Islet of Langerhans (tissue), 1 donor: ENCODE measurements at regions not wholly inside any gene's neighbourhood (a gene's known extent, or its start where the extent isn't known, plus 50 kb on each side); places are given as distances from the start of the nearest gene placed in this dataset.
"Not testable (repeated sequence)": the region's sequence is repeated elsewhere in the genome, so short reads cannot be mapped to it uniquely, and the experiment has no call there.

Source experiments
- FAIRE-seq: peaks from one replicate; lab custom pipeline; 2011; peaks lifted over from hg19 to GRCh38; lab: Jason Lieb, UNC

DNA sequence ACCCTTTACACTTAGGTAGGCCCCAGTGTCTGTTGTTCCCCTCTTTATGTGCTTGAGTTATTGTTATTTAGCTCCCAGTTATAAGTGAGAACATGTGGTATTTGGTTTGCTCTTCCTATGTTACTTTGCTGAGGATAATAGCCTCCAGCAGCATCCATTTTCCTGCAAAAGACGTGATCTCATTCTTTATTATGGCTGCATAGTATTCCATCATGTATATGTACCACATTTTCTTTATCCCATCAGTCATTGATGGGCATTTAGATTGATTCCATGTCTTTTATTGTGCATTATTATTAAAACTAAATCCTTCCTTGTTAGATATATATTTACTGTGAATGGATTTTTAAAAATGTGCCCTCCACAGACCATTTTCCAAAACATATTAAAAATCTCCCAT, 1137.3 kb upstream of the ADGRB3 start:
- no peak for FAIRE-seq

DNA sequence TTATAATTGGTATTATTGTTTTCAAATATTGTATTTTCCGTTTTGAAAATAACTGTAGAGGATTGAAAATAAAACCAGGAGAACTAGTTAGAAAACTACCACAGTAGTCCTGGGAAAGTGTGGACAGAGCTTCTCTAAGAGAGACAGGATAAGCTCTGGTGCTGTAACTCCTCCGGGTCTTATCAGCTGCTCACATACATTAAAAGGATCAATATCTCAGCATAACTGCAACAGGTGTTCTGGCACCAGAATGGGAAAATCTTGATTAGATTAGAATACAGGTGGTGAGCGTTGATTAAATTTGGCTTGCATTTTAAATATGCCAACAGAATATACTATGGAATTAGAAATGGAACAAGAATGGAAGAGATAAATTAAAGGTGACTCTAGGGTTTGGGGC, 1138.9 kb upstream of the ADGRB3 start:
- FAIRE-seq, result no peak

DNA sequence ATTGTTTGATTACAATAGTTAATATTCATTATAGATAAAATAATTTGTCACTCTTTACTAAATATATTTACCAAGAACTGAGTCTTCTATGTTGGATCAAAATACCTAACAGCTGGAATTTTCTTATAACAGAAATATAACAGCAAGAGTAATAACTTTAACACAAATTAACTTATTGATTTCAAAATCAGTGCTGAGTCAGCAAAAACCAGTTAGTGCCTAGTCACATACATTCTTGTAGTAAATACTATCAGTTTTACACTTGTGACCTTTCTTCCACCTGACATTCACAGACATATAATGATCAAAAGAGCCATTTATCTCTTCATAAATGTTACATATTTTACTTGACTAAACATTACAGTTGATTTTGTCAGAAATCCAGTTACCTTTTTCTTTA, 1141.4 kb upstream of the ADGRB3 start:
- FAIRE-seq, result no peak

DNA sequence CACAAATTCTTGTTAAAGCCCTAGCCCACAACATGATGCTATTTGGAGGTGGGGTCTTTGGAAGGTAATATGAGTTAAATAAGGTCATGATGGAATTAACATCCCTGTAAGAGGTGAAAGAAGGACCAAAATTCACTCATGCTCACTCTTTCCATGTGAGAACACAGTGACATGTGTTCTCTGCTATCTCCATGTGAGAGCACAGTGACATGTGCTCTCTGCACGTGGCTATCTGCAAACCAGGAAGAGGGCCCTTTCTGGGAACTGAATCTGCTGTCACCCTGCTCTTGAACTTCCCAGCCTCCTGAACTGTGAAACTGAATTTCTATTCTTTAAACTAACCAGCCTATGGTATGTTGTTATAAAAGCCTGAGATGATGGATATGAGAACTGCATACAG, 1159.4 kb upstream of the ADGRB3 start:
- FAIRE-seq, result no peak

DNA sequence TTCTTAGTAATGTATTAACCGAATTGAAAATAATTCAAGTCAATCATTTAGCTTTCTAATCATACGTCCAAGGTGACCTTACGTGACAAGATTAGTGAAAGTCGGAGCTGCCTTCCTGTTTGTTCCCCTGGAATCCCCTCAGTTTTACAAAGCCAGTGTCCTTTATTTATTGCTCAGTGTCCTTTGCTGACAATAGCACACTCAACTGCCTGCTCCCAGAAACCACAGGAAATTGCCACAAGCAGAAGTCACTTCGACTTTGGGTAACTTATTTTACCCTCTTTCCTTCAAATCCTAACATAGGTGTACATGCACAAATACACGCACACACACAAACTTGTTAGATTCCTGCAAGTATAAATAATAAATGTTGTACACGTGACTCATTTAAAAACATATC, 1167.7 kb upstream of the ADGRB3 start:
- FAIRE-seq, result no peak

DNA sequence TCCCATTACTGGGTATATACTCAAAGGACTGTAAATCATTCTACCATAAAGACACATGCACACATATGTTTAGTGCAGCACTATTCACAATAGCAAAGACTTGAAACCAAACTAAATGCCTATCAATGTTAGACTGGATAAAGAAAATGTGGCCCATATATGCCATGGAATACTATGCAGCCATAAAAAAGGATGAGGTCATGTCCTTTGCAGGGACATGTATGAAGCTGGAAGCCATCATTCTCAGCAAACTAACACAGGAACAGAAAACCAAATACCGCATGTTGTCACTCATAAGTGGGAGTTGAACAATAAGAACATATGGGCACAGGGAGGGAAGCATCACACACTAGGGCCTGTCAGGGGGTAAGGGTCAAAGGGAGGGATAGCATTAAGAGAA, 1172.4 kb upstream of the ADGRB3 start:
- not testable (repeated sequence) for FAIRE-seq

DNA sequence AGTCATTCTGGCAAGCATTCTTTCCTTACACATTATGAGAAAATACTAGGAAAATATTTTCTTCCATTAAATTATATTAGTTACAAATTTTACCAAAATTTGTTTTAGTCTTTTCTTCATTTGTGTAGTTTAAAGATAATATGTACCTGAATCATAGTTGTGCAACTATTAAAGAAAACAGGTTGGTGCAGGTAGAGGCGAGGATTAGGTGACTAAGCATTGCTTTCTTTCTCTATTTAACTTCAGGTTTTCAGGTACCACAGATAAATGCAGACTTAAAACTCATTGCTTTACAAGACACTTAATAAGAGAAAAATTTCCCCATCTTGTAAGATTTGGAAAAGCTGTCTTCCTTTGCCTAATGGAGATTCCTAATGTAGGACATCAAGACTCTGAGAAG, 1175.5 kb upstream of the ADGRB3 start:
- no peak for FAIRE-seq

DNA sequence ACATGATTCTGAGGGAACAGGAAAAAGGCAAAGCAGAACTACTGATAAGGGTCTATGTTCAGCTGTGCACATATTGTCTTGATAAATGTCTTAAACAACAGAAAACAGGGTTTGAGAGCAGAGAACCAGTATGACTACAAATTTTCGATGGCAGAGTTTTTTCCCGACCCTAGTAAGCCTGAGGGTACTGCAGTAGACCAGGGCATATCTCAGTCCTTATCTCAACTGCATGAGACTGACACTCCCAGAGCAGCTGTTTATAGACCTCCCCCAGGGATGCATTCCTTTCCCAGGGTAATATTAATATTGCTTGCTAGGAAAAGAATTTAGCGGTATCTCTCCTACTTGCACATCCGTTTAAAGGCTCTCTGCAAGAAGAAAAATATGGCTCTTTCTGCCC, 1176.8 kb upstream of the ADGRB3 start:
- no peak for FAIRE-seq

DNA sequence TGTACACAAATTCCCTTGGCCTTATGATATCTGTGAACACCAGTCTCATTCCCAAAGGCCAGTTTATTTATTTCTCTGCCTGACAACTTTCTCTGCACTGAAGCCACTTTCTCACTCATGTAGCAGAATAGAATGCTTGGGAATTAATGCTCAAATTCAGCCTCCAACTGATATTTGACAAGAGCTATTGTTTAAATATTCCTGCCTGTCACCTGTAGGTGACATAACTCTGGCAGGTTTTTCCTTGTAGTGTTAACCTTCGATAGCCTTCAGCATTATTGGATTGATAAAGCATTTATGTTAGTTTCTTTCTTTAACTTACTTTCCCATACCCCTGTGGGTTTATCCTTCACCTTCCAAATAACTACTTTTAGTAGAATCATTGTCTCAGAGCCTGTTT, 1183.2 kb upstream of the ADGRB3 start:
- no peak for FAIRE-seq

DNA sequence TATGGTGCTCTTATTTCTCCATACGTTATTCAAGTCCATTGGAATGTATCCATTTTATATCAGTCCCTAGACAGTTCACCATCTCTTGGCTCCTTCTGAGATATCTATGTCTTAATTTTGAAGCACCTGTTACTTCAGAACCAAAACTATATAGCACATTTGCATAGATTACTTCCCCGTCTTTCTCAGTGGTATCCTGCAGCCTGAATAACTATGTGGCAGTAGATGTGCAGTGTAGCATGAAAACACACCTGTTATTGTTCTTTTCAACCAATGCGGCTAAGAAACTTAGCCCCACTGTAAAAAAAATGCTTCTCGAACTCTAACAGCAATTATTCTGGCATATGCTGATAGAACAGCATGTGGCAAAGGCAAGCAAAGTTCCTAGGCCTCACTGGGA, 1184.4 kb upstream of the ADGRB3 start:
- FAIRE-seq, result no peak

DNA sequence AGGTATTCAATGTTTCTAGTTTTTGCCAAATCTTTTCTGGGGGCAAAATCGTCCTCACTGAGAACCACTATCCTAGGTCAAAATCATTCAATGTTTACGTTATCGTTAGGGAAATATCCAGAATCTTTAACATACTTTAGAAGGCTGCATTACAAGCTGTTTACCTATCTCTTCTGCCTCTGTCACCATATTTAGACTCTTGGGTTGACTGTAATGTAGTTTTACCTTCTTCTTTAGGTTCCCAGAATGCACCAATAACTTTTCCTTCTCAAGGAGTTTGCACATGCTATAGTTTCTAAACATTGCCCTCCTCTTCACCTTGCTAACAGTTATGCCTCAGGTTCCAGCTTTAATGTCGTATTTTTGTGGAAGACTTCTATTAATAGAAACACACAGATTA, 1185.5 kb upstream of the ADGRB3 start:
- FAIRE-seq, result no peak

DNA sequence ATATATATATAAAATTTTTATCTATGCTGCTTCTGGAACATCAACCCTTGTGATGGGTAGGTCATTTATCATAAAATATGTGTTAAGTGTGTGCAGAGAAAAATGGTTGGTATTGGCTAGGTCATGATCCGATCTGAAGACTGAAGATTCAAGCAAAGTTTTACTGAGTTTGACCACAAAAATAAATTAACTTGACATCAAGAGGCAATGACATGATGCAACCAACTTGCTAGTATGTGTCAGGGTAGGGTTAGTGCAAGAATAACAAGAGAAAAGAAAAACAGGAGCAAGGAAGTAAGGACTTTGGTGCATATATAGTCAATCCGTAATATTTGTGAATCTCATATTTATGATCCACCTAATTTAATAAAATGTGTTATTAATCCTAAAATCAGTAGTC, 1202.0 kb upstream of the ADGRB3 start:
- FAIRE-seq, result no peak

DNA sequence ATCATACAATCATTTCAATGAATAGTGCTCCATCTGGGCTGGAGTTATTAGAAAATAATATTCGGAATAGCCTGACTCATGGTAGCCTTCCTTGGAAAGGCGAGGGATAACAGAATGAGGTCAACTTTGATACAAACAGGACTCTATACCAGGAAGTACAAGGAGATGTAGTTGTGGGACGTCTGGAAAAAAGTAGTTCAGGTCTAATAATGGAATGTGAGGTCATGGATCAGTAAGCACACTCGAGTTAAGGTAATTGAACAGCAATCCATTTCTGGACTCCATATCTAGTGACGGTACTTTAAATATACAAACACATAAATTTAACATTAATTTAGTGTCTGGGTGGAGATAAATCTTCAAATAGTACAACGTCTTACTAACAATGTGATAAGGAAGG, 1204.0 kb upstream of the ADGRB3 start:
- no peak for FAIRE-seq

DNA sequence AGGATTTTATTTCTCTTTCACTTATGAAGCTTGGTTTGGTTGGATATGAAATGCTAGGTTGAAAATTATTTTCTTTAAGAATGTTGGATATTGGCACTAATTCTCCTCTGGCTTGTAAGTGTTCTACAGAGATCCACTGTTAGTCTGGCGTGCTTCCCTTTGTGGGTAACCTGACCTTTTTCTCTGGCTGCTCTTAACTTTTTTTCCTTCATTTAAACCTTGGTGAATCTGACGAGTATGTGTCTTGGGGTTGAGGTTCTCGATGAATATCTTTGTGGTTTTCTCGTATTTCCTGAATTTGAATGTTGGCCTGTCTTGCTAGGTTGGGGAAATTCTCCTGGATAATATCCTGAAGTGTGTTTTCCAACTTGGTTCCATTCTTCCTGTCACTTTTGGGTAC, 1208.4 kb upstream of the ADGRB3 start:
- FAIRE-seq, result not testable (repeated sequence)

DNA sequence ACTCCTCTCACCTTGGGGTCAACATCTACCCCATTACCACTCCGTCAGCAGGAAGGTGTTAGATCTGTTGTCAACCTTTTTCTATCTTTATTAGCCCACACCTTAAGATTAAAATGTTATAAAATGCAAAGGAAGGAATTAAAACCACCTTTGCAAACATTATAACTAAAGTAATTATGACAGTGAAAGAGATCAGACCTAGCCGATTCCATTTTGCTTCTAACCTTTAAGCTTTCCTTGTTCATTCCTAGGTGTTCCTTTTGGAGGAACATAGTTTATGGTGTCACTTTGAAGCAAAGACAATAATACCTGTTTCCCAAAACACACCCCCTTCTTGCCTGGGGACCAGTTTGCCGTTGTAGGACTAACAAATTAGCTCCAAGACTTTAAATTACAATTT, 1223.0 kb upstream of the ADGRB3 start:
- no peak for FAIRE-seq

DNA sequence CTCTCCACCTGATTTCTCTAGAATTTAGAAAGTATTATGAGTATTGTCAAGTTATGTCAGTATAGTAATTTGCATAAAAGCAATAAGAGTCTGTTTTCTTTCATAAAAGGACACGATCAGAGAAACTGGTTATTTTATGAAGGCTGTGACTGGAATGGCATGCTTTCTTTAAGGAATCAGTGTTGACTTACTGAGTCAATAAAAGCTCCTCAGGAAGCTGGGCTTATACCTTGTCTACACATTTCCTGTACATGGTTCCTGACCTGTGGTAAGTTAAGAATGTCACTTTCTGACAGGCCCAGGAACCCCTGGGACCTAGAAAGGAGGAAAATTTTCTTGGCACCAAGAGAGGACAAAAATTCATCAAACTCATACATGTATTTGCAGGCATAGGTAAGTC, 1224.0 kb upstream of the ADGRB3 start:
- FAIRE-seq, result no peak

DNA sequence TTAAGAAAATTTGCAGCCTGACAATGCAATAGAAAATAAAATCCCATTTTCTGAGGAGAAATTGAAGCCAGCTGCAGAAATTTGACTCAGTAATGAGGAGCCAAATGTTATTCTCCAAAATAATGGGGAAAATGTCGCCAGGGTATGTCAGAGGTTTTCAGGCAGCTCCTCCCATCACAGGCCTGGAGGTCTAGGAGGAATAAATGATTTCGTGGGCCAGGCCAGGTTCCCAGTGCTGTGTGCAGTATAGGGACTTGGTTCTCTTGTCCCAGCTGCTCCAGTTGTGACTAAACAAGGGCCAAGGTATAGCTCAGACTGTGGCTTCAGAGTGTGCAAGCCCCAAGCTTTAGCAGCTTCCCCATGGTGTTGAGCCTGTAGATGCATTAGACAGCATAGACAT, 1240.8 kb upstream of the ADGRB3 start:
- no peak for FAIRE-seq

DNA sequence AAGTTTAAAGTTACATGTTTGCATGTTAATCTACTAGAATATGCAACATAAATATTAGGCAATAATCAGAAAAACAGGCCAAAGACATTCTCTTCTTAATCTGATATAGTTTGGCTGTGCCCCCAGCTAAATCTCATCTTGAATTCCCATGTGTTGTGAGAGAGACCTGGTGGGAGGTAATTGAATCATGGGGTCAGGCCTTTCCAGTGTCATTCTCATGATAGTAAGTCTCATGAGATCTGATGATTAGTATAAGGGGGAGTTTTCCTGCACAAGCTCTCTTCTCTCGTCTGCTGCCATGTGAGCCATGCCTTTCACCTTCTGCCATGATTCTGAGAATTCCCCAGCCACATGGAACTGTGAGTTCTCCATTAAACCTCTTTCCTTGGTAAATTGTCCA, 1241.7 kb upstream of the ADGRB3 start:
- no peak for FAIRE-seq

DNA sequence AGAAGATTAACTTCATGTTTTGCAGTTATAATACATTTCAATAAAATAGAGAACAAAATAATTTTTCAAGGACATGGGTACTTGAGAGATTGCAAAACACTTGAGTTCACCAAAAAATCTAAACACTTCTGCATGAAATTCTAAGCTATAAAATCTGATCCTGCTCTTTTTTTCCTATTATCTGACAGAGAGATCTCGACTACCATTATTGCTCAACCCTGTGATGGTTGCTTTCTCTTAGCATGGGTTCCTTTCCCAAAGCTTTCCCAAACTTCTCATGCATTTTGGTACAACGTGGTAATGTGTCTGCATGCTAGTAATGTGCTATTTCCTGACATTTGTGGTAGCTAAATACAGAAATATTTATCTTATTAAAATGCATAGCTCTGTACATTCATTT, 1243.1 kb upstream of the ADGRB3 start:
- no peak for FAIRE-seq

DNA sequence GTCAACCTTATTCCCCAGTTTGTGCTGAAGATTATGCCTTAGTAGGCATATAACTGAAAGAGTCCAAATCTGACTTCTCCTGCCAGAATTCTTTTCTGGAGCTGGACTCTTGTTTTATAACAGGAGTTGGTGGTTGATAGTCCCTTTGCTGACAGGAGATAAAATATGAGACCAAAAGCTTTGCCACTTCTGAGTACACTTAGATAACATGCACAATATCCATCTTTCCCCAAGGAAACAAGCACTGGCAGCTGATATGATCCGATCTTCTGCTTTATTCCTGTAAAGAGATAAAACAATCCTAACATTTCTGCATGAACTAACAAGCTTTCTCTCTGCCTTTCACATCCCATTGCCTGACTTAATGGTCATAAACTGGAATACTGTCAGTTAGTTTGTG, 1265.4 kb upstream of the ADGRB3 start:
- no peak for FAIRE-seq

DNA sequence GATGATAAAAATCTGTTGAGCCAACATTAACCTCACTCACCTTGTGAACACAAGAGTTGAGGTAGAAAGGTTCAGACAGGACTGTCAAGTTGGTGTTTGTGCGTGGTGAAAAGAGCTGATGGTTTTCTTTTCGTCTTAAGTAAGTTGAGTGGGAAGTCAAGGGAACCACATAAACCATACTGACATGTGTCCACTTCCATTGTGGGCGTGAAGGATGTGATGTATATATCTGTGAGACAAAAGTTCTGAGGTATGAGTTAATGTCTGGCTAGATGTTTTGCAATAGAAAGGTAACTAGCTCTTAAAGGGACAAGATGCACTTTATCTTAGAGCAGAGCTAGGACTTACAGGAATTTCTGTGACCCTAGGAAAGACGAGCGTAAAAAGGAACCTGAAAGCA, 1272.1 kb upstream of the ADGRB3 start:
- no peak for FAIRE-seq

DNA sequence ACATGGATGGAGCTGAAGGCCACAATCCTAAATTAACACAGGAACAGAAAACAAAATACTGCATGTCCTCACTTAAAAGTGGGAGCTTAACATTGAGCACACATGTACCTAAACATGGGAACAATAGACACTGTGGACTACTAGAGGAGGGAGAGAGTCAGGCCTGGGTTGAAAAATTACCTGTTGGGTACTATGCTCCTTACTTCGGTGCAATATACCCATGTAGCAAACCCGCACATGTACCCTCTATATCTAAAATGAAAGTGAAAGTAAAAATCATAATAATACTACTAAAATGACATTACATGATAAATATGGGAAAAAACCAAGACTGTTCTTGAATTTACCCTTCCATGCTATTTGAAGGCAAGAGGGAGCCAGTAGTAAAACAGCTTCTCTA, 1273.8 kb upstream of the ADGRB3 start:
- no peak for FAIRE-seq

DNA sequence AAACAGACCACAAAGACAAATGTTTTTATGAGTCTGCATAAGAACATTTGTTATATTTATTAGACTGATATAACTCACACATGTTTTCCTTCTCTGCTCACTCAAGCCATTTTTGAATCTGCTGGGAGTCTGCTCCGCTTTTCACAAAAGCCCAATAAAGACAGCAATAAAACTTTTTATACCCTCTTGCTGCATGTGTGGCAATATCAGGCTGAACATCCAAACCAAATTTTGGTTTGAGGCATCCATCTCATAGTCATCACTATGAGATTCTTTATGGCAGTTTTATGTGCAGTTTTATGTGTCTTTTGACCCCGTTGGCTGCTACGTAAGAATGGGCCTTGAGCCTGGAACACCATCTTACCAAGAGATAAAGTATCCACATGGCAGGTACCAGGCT, 1276.8 kb upstream of the ADGRB3 start:
- peak; percentile 36 for FAIRE-seq

DNA sequence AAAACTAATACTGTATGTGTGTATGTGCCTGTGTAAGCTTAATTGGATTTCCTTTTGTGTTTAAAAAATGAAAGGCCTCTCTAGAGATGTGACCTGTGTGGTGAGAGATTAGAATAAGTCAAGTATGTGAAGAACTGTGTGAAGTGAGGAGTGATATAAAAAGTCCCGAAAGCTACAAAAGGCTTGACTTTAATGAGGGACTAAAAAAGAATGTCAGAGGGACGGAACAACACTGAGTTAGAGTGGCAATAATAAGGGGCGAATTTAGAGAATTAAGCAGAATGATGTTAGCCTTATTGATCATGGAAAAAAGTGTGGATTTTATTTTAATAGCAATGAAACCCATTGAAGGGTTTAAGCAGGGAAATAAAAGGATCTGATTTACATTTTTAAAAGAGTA, 1281.2 kb upstream of the ADGRB3 start:
- FAIRE-seq, result no peak

DNA sequence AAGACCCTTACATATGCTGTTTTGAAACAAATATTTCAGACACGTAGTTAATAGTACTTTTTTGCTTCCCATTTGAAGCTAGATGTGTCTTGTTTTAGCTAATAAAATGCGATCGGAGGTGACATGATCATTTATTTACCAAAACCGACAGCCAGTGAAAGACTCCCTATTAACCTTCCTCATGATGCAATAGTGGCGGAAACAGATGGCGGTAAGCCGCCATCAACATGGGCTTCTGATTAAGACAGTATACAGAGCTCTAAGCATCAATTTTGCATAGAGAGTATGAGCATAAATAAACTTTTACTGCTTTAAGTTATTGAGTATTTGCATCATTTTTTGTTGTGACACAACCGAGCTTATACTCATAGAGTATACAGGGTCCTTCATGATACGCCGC, 1282.4 kb upstream of the ADGRB3 start:
- no peak for FAIRE-seq

DNA sequence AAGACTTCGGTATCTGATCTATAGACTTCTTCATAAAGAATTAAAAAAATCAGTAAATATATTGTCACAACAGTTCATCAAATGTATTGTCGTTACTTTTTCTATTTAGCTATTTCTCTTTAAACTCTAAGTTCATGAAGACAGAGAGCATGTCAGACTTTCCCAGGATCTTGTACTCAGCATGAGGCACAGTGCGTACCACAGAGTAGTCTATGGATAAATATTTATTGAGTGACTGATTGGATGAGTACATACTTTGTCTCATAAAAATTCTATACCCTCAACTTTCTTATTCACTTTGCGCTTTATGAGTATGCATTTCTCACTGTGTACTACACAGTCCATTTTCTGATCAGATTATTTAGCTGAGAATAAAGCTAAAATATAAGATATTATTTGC, 1284.4 kb upstream of the ADGRB3 start:
- no peak for FAIRE-seq
